ENCODE measurements at regions not wholly inside any gene's neighbourhood (a gene's known extent, or its start where the extent isn't known, plus 50 kb on each side); places are given as distances from the start of the nearest gene placed in this dataset.

DNA sequence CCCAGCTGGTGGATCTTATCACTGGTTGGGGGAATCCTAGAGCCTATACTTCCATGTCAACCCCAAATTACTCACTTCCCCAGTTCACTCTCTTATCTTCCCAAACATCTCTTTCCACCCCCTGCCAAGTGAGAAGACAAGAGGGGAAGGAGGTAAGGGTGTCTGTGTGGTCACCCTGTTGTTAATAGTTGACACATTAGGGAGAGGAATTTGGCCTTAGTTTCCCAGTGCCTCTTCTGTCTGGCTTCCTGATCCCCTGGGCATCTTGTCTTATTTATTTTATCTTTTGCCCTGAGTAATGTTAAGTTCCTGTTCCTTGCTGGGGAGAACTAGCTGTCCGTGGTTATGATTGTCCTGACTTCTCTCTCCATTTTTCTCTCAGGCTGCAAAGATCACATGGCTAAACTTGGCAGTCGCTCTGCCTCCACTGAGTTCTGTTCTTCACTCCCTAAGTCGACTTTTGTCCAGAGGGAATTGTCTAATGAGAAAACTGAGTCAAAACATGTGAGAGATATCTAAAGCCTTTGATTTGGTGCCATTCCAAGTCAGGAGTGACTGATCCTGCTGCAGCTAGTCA lies 157.1 kb upstream of the SYT6 start:
- Histone ChIP-seq H3K36me3 (ENCODE audit: control insufficient read depth, insufficient read depth, low read length) (no peaks in the 10 kb centered on the region), H3K27me3 (ENCODE audit: control insufficient read depth, insufficient read depth, low read length) (no peaks in the 10 kb centered on the region), H3K4me3 (ENCODE audit: low read depth, low read length) (no peak overlapping the region)
- TF ChIP-seq, protein P1, sequence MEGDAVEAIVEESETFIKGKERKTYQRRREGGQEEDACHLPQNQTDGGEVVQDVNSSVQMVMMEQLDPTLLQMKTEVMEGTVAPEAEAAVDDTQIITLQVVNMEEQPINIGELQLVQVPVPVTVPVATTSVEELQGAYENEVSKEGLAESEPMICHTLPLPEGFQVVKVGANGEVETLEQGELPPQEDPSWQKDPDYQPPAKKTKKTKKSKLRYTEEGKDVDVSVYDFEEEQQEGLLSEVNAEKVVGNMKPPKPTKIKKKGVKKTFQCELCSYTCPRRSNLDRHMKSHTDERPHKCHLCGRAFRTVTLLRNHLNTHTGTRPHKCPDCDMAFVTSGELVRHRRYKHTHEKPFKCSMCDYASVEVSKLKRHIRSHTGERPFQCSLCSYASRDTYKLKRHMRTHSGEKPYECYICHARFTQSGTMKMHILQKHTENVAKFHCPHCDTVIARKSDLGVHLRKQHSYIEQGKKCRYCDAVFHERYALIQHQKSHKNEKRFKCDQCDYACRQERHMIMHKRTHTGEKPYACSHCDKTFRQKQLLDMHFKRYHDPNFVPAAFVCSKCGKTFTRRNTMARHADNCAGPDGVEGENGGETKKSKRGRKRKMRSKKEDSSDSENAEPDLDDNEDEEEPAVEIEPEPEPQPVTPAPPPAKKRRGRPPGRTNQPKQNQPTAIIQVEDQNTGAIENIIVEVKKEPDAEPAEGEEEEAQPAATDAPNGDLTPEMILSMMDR (IDR thresholded peaks at IDR 0.05; ENCODE audit: insufficient read depth, low read depth, low read length): no peak
- CTCF ChIA-PET: interaction anchor here (0.5 kb wide), 1 partner anchor 28 kb away, joined by 3 read pairs; no protein-coding TSS in a partner anchor
- no peak for DNase-seq (ENCODE audit: low read depth)
- POLR2A ChIA-PET: no interaction called here

DNA sequence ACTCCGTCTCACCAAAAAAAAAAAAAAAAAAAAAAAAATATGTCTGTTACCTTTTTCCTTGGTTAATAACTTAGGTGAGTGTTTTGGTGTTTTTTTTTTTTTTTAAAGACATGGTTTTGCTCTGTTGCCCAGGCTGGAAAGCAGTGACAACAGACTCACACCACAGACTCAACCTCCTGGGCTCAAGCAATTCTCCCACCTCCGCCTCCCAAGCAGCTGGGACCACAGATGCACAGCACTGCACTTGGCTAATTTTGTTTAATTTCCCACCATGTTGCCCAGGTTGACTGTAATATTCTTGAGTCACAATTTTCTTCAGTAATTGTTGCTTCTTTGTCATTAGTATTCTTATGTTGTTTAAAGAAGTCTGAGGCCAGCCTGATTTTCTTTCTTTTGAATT lies 149.2 kb upstream of the SYT6 start:
- ChIA-PET CTCF (interaction anchor here (0.7 kb wide), 1 partner anchor 308 kb away, joined by 4 read pairs; no protein-coding TSS in a partner anchor), POLR2A (no interaction called here)
- Histone ChIP-seq H3K36me3 (ENCODE audit: control insufficient read depth, insufficient read depth, low read length) (no peaks in the 10 kb centered on the region), H3K4me3 (ENCODE audit: low read depth, low read length) (no peak overlapping the region), H3K27me3 (ENCODE audit: control insufficient read depth, insufficient read depth, low read length) (peaks cover 5% of the 10 kb centered on the region)
- TF ChIP-seq, protein P1 (IDR thresholded peaks at IDR 0.05; ENCODE audit: insufficient read depth, low read depth, low read length): no peak
- DNase-seq (ENCODE audit: low read depth): no peak

DNA sequence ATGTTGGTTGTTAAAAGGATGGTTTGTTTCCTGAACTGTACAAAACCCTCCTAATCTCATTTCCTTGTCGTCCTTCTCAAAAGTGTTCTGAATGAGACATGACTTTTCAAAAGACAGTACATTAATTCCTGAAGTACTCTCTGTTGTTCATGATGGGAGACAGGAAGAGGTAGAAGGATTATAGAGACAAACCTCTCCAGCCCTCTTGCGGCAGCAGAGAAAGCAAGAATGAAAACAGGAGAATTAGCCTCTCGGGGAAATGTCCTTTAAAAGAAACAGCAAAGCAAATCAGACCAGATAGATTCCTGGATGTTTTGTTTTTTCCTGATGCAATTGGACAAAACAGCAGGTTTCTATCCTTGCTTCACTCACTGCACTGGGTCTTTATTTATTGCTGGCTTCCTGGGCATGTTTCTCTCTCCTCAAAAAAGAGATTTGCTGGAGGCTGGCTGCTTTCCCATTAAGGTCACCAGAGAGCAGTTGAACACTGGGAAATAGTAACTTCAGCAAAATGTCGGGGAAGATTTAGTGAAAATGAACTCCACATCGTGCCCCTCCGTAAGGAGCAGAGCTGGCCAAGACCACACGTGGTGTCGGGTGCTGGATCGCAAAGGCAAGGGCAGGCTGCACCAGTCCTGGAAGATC lies 145.8 kb upstream of the SYT6 start:
- Histone ChIP-seq H3K36me3 (ENCODE audit: control insufficient read depth, insufficient read depth, low read length) (no peaks in the 10 kb centered on the region), H3K4me3 (ENCODE audit: low read depth, low read length) (no peak overlapping the region), H3K27me3 (ENCODE audit: control insufficient read depth, insufficient read depth, low read length) (peaks cover 8% of the 10 kb centered on the region)
- ChIA-PET POLR2A (no interaction called here), CTCF (no interaction called here)
- DNase-seq (ENCODE audit: low read depth): no peak
- TF ChIP-seq, protein P1 (IDR thresholded peaks at IDR 0.05; ENCODE audit: insufficient read depth, low read depth, low read length): 0 out of 2 replicates have a peak, but pooled peaks have one; percentile 4

DNA sequence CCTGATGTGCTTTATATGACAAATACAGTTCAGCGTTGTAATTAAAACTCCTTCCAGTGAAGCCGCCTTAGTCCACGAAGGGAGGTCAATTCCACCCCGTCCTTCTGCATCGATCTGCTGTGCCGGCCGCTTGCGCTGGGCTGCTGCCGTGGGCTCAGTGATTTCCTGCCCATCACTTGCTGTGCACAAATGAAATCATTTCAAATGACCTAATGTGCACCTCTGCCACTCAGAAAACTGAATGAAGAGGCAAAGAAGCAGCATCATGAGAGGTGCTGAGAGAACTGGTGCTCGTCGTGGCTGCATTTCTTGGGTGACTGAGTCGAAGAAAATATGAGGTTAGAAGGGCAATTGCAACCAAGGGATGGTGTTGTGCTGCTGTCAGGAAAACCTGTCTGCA lies 144.3 kb upstream of the SYT6 start:
- no peak for DNase-seq (ENCODE audit: low read depth)
- Histone ChIP-seq H3K27me3 (ENCODE audit: control insufficient read depth, insufficient read depth, low read length) (peaks cover 9% of the 10 kb centered on the region), H3K36me3 (ENCODE audit: control insufficient read depth, insufficient read depth, low read length) (no peaks in the 10 kb centered on the region), H3K4me3 (ENCODE audit: low read depth, low read length) (no peak overlapping the region)
- ChIA-PET POLR2A (no interaction called here), CTCF (no interaction called here)
- TF ChIP-seq, protein P1 (IDR thresholded peaks at IDR 0.05; ENCODE audit: insufficient read depth, low read depth, low read length): no peak

DNA sequence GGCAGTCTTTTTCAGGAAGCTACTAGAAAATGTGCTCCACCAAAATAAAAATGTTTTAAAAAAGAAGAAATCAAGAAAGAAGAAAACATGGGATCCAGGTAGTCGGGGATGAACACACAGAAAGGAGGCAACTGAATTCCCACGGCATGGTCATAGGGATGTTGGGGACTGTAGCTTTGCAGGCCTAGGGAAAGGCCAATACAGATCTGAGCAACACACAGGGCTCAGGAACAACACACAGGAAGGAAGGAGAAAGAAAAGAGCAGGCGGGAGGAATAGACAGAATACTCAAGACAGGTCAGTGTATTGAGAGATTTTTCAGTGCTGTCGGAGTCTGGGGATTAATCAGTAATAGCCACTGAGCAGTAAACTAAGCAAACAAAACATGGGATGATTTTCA lies 142.7 kb upstream of the SYT6 start:
- Histone ChIP-seq H3K4me3 (ENCODE audit: low read depth, low read length) (no peak overlapping the region), H3K27me3 (ENCODE audit: control insufficient read depth, insufficient read depth, low read length) (peaks cover 9% of the 10 kb centered on the region), H3K36me3 (ENCODE audit: control insufficient read depth, insufficient read depth, low read length) (no peaks in the 10 kb centered on the region)
- ChIA-PET POLR2A (no interaction called here), CTCF (no interaction called here)
- TF ChIP-seq, protein P1 (IDR thresholded peaks at IDR 0.05; ENCODE audit: insufficient read depth, low read depth, low read length): no peak
- no peak for DNase-seq (ENCODE audit: low read depth)

Data from BJ (cell line).